Right lobe of liver (tissue), 4 donors: ENCODE measurements at regions not wholly inside any gene's neighbourhood (a gene's known extent, or its start where the extent isn't known, plus 50 kb on each side); places are given as distances from the start of the nearest gene placed in this dataset.

Experiments used
- CTCF ChIP-seq, 4 donors: fragments of 200-600 bp in 3 of 4; fragments of 450-650 bp in 1 of 4; IDR thresholded peaks; one replicate each; pipeline versions ENCODE4 v1.5.1 to v1.8.0; 2016 to 2022; ENCODE audit warnings: antibody characterized with exemption in 4 of 4, mild to moderate bottlenecking in 2 of 4
- POLR2A ChIP-seq: fragments of 450-650 bp; IDR thresholded peaks from one replicate; pipeline ENCODE4 v1.6.1; 2017; ENCODE audit warnings: antibody characterized with exemption, mild to moderate bottlenecking
- donor health status: DM: no; HTN: no; CAD: no.
- donor health status: DM: no; HTN: no; CAD: no.
- donor health status: DM: no; HTN: yes; CAD: no.

DNA sequence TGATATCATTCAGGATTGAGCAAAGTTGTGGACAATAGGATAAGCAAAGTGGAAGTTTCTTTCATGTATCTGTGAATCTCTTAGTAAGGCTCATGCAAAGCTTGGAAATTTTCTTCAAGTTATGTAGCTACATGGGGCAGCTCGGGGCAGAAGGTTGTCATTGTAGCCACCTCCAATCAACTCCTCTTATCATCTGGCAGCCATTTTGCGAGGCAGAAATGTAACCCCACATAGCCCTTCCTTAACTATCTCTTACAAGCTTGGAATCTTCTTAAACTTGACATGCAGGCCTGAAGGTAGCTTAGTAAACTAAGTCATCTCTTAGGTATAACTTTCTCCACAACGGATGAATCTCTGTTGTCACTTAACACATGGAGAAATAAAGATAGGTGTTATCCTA, 392.8 kb downstream of the AASDHPPT start:
- TF ChIP-seq CTCF (IDR thresholded peaks at IDR 0.05), result no peak
- no peak for TF ChIP-seq POLR2A
